ENCODE measurements at regions not wholly inside any gene's neighbourhood (a gene's known extent, or its start where the extent isn't known, plus 50 kb on each side); places are given as distances from the start of the nearest gene placed in this dataset.

GRCh38 chr2:150647943-150648342 is 160.5 kb upstream of the RND3 start:
- H3K4me3 ChIP-seq (ENCODE audit: low read length in 2 of 2): no peak overlapping the region
- H3K27me3 ChIP-seq (ENCODE audit: control insufficient read depth in 2 of 2, insufficient read depth in 1 of 2, low read length in 1 of 2): no peaks in the 10 kb centered on the region
- H3K36me3 ChIP-seq (ENCODE audit: control insufficient read depth in 2 of 2, insufficient read depth in 2 of 2, low read length in 1 of 2): no peaks in the 10 kb centered on the region
- no peaks in the 10 kb centered on the region for H3K9me3 ChIP-seq (ENCODE audit: control insufficient read depth in 2 of 2, insufficient read depth in 1 of 2, low read length in 1 of 2)
- no peaks in the 10 kb centered on the region for H3K4me1 ChIP-seq (ENCODE audit: control insufficient read depth in 2 of 2, insufficient read depth in 2 of 2, low read length in 2 of 2)
- DNase-seq (ENCODE audit: low read depth in 6 of 9, low spot score in 9 of 9): no peak
- 78% methylated on average over 5 of the region's 5 CpGs for WGBS
- H3K27ac ChIP-seq (ENCODE audit: low read depth in 1 of 2, low read length in 1 of 2): no peak overlapping the region

DNA sequence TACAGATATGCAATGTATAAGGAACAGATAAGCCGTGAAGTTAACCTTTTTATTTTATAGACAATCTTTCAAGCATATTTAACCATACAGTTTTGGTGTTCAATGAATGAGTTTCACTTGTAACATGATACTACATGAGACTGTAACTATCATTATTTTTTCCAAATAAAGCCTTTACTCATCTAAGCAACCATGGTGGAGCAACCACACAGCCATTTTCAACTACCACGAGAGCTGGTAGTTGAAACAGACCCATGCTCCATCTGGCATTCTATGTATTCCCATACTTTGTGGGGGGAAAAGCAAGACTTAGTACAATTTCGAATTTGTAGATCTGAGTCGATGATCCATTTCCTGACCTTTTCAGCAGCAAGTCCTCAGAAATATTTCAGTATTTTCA is 159.3 kb upstream of the RND3 start:
- Histone ChIP-seq H3K27me3 (ENCODE audit: control insufficient read depth in 2 of 2, insufficient read depth in 1 of 2, low read length in 1 of 2) (no peaks in the 10 kb centered on the region), H3K36me3 (ENCODE audit: control insufficient read depth in 2 of 2, insufficient read depth in 2 of 2, low read length in 1 of 2) (no peaks in the 10 kb centered on the region), H3K27ac (ENCODE audit: low read depth in 1 of 2, low read length in 1 of 2) (no peak overlapping the region), H3K9me3 (ENCODE audit: control insufficient read depth in 2 of 2, insufficient read depth in 1 of 2, low read length in 1 of 2) (no peaks in the 10 kb centered on the region), H3K4me3 (ENCODE audit: low read length in 2 of 2) (no peak overlapping the region), H3K4me1 (ENCODE audit: control insufficient read depth in 2 of 2, insufficient read depth in 2 of 2, low read length in 2 of 2) (no peaks in the 10 kb centered on the region)
- no peak for DNase-seq (ENCODE audit: low read depth in 6 of 9, low spot score in 9 of 9)
- WGBS: 92% methylated on average over 4 of the region's 4 CpGs

DNA sequence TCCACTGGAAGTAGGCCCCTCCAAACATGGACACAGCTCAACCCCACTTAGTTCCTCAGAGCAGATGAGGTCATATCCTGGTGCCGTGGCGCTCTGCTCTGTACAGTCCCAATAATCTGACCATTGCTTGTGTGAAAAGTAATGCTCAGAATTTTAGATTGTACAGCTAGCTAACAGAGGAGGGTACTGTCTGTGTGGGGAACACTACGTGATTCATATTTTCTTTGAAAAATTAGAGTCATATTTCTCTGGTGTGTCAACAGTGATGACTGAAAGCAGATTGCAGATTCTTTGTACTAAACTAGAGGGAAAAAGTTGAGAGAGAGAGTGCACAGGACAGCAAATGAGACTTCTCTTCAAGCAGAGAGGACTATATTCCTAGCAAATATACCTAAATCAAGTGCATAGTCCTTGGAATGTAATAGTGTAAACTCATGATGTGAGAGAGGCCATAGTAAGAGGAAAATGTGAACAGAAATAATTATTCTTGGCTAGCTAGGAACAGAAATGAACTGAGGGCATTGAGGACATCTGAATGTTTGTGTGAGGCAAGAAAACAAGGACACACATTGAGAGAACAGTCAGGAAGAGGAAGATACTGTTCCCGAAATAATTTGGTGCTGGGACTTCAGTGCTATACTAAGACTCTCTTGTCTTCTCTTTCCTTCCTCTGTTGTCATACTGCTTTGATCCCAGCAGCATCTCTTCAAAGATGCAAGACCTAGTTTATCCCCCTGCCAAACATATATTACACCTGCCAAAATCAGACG is 157.0 kb upstream of the RND3 start:
- Histone ChIP-seq H3K27ac (ENCODE audit: low read depth in 1 of 2, low read length in 1 of 2) (no peak overlapping the region), H3K27me3 (ENCODE audit: control insufficient read depth in 2 of 2, insufficient read depth in 1 of 2, low read length in 1 of 2) (no peaks in the 10 kb centered on the region), H3K36me3 (ENCODE audit: control insufficient read depth in 2 of 2, insufficient read depth in 2 of 2, low read length in 1 of 2) (no peaks in the 10 kb centered on the region), H3K4me3 (ENCODE audit: low read length in 2 of 2) (no peak overlapping the region), H3K4me1 (ENCODE audit: control insufficient read depth in 2 of 2, insufficient read depth in 2 of 2, low read length in 2 of 2) (no peaks in the 10 kb centered on the region), H3K9me3 (ENCODE audit: control insufficient read depth in 2 of 2, insufficient read depth in 1 of 2, low read length in 1 of 2) (no peaks in the 10 kb centered on the region)
- DNase-seq (ENCODE audit: low read depth in 6 of 9, low spot score in 9 of 9): no peak
- 75% methylated on average over 5 of the region's 5 CpGs for WGBS

DNA sequence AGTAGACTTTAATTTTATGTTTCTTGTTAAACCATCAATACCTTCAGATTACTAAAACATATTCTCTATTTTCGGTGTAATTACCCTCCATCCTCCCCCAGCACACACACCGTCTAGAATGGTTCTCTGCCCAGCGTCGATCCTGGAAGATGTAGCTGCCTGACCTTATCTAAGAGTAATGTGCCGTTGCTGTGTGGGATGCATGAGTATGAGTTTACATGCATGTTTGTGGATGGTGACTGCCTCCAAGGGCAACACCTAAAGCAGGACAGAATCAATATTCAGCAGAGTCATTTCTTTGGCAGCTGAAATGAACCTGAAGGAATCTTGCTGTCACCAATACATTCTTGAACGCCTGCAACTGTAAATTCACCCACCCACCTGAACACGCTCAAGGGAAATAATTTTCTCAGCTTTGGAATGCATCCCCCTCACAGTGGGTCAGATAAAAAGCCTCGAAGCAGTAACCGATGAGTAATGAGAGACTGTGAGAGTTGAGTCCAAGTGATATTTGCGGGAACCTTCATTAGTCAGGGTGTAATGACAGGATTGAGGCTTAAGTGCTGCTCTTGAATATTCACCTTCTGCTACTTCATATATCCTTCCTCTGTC is 155.8 kb upstream of the RND3 start:
- 94% methylated on average over 10 of the region's 10 CpGs for WGBS

DNA sequence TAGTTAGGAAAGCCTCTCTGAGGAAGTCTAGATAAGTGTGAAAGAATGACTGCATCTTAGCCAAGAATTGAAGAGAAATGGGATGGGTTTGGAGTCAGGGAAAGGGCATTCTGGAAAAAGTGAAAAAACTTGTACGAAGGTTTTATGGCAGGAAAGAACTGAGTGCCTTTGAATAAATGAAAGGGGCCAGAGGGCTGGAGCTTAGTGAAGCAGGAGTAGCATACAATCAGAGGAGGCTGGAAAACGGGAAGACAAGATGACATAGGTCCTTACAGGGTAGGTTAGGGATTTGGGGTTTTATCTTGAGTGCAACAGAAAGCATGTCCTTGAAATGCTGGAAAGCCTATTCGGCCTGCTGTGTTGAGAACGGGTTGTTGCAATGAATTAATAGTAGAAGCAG is 152.6 kb upstream of the RND3 start:
- no peaks in the 10 kb centered on the region for H3K4me1 ChIP-seq (ENCODE audit: control insufficient read depth in 2 of 2, insufficient read depth in 2 of 2, low read length in 2 of 2)
- H3K27me3 ChIP-seq (ENCODE audit: control insufficient read depth in 2 of 2, insufficient read depth in 1 of 2, low read length in 1 of 2): no peaks in the 10 kb centered on the region
- H3K4me3 ChIP-seq (ENCODE audit: low read length in 2 of 2): no peak overlapping the region
- no peak for DNase-seq (ENCODE audit: low read depth in 6 of 9, low spot score in 9 of 9)
- WGBS: 58% methylated on average over 4 of the region's 4 CpGs
- no peaks in the 10 kb centered on the region for H3K36me3 ChIP-seq (ENCODE audit: control insufficient read depth in 2 of 2, insufficient read depth in 2 of 2, low read length in 1 of 2)
- H3K27ac ChIP-seq (ENCODE audit: low read depth in 1 of 2, low read length in 1 of 2): no peak overlapping the region
- no peaks in the 10 kb centered on the region for H3K9me3 ChIP-seq (ENCODE audit: control insufficient read depth in 2 of 2, insufficient read depth in 1 of 2, low read length in 1 of 2)

More for the DNA sequence above, 155.8 kb upstream of the RND3 start:
- DNase-seq (ENCODE audit: low read depth in 6 of 9, low spot score in 9 of 9): no peak
- no peaks in the 10 kb centered on the region for H3K27me3 ChIP-seq (ENCODE audit: control insufficient read depth in 2 of 2, insufficient read depth in 1 of 2, low read length in 1 of 2)
- no peak overlapping the region for H3K4me3 ChIP-seq (ENCODE audit: low read length in 2 of 2)
- no peaks in the 10 kb centered on the region for H3K9me3 ChIP-seq (ENCODE audit: control insufficient read depth in 2 of 2, insufficient read depth in 1 of 2, low read length in 1 of 2)
- H3K36me3 ChIP-seq (ENCODE audit: control insufficient read depth in 2 of 2, insufficient read depth in 2 of 2, low read length in 1 of 2): no peaks in the 10 kb centered on the region
- H3K27ac ChIP-seq (ENCODE audit: low read depth in 1 of 2, low read length in 1 of 2): no peak overlapping the region
- no peaks in the 10 kb centered on the region for H3K4me1 ChIP-seq (ENCODE audit: control insufficient read depth in 2 of 2, insufficient read depth in 2 of 2, low read length in 2 of 2)

GRCh38 chr2:150639383-150639782 is 151.9 kb upstream of the RND3 start:
- DNase-seq (ENCODE audit: low read depth in 6 of 9, low spot score in 9 of 9): no peak
- 50% methylated on average over 3 of the region's 3 CpGs for WGBS
- Histone ChIP-seq H3K27ac (ENCODE audit: low read depth in 1 of 2, low read length in 1 of 2) (no peak overlapping the region), H3K4me1 (ENCODE audit: control insufficient read depth in 2 of 2, insufficient read depth in 2 of 2, low read length in 2 of 2) (no peaks in the 10 kb centered on the region), H3K27me3 (ENCODE audit: control insufficient read depth in 2 of 2, insufficient read depth in 1 of 2, low read length in 1 of 2) (no peaks in the 10 kb centered on the region), H3K9me3 (ENCODE audit: control insufficient read depth in 2 of 2, insufficient read depth in 1 of 2, low read length in 1 of 2) (no peaks in the 10 kb centered on the region), H3K4me3 (ENCODE audit: low read length in 2 of 2) (no peak overlapping the region), H3K36me3 (ENCODE audit: control insufficient read depth in 2 of 2, insufficient read depth in 2 of 2, low read length in 1 of 2) (no peaks in the 10 kb centered on the region)

GRCh38 chr2:150631236-150631821 is 143.9 kb upstream of the RND3 start:
- no peaks in the 10 kb centered on the region for H3K36me3 ChIP-seq (ENCODE audit: control insufficient read depth in 2 of 2, insufficient read depth in 2 of 2, low read length in 1 of 2)
- H3K4me3 ChIP-seq (ENCODE audit: low read length in 2 of 2): no peak overlapping the region
- no peak for DNase-seq (ENCODE audit: low read depth in 6 of 9, low spot score in 9 of 9)
- H3K27me3 ChIP-seq (ENCODE audit: control insufficient read depth in 2 of 2, insufficient read depth in 1 of 2, low read length in 1 of 2): no peaks in the 10 kb centered on the region
- H3K9me3 ChIP-seq (ENCODE audit: control insufficient read depth in 2 of 2, insufficient read depth in 1 of 2, low read length in 1 of 2): no peaks in the 10 kb centered on the region
- no peak overlapping the region for H3K27ac ChIP-seq (ENCODE audit: low read depth in 1 of 2, low read length in 1 of 2)
- no peaks in the 10 kb centered on the region for H3K4me1 ChIP-seq (ENCODE audit: control insufficient read depth in 2 of 2, insufficient read depth in 2 of 2, low read length in 2 of 2)
- 94% methylated on average over 2 of the region's 2 CpGs for WGBS

DNA sequence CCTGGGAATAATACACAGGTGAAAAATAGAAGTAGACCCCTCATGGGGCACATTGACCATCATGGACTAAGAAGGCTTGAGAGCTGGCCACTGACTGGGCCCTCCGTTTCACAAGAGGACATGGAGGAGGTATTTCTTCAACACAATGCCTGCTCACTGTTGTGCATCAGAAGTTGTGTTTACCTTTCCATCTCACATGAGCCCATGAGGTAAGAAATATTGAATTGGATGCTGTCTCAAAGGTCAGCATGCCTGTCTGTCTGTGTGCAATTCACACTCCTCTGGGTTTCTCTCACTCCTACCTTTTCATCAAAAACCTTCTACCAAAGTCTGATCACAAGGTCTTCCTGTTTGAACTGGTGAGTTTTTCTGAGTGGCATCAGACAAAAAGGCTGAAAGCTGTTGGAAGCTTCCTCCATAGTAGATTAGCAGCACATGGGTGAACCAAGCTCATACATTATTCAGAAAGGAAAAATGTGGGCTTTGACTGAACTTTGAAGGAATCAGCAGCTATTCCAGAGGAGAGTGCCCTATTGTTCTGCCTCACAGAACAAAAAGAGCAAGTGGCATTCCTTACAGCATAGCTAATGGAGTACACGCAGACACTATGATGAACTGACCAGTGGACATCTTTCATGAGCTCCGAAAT is 143.2 kb upstream of the RND3 start:
- H3K4me1 ChIP-seq (ENCODE audit: control insufficient read depth in 2 of 2, insufficient read depth in 2 of 2, low read length in 2 of 2): no peaks in the 10 kb centered on the region
- H3K9me3 ChIP-seq (ENCODE audit: control insufficient read depth in 2 of 2, insufficient read depth in 1 of 2, low read length in 1 of 2): no peaks in the 10 kb centered on the region
- H3K4me3 ChIP-seq (ENCODE audit: low read length in 2 of 2): no peak overlapping the region
- 85% methylated on average over 3 of the region's 3 CpGs for WGBS
- H3K27ac ChIP-seq (ENCODE audit: low read depth in 1 of 2, low read length in 1 of 2): no peak overlapping the region
- no peaks in the 10 kb centered on the region for H3K36me3 ChIP-seq (ENCODE audit: control insufficient read depth in 2 of 2, insufficient read depth in 2 of 2, low read length in 1 of 2)
- H3K27me3 ChIP-seq (ENCODE audit: control insufficient read depth in 2 of 2, insufficient read depth in 1 of 2, low read length in 1 of 2): no peaks in the 10 kb centered on the region
- DNase-seq (ENCODE audit: low read depth in 6 of 9, low spot score in 9 of 9): no peak

DNA sequence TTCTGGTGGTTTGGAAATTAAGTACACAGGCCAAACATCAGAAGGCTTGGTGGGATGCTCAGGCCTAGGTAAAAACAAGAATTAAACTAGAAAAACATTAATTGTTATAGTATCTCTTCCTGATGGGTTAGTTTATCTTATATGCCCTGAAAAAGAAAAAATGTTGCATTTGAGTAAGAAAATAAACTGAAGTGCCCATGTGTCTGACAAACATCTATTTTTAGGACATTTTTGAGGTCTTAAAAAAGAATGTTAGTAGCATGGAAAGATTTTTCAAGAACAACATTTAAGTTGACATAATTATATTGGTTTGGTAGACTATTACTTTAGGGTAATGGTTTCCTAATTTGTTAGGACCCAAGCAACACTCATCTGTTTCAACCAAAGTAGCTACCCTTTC is 140.1 kb upstream of the RND3 start:
- no peaks in the 10 kb centered on the region for H3K27me3 ChIP-seq (ENCODE audit: control insufficient read depth in 2 of 2, insufficient read depth in 1 of 2, low read length in 1 of 2)
- no peaks in the 10 kb centered on the region for H3K36me3 ChIP-seq (ENCODE audit: control insufficient read depth in 2 of 2, insufficient read depth in 2 of 2, low read length in 1 of 2)

More for the DNA sequence above, 140.1 kb upstream of the RND3 start:
- no peaks in the 10 kb centered on the region for H3K9me3 ChIP-seq (ENCODE audit: control insufficient read depth in 2 of 2, insufficient read depth in 1 of 2, low read length in 1 of 2)
- DNase-seq (ENCODE audit: low read depth in 6 of 9, low spot score in 9 of 9): no peak
- H3K27ac ChIP-seq (ENCODE audit: low read depth in 1 of 2, low read length in 1 of 2): no peak overlapping the region
- peaks cover 0 to 3% of the 10 kb centered on the region in 2 donors for H3K4me1 ChIP-seq (ENCODE audit: control insufficient read depth in 2 of 2, insufficient read depth in 2 of 2, low read length in 2 of 2)
- no peak overlapping the region for H3K4me3 ChIP-seq (ENCODE audit: low read length in 2 of 2)

Data from thymus (tissue), 11 donors.